ENCODE measurements at regions not wholly inside any gene's neighbourhood (a gene's known extent, or its start where the extent isn't known, plus 50 kb on each side); places are given as distances from the start of the nearest gene placed in this dataset.

DNA sequence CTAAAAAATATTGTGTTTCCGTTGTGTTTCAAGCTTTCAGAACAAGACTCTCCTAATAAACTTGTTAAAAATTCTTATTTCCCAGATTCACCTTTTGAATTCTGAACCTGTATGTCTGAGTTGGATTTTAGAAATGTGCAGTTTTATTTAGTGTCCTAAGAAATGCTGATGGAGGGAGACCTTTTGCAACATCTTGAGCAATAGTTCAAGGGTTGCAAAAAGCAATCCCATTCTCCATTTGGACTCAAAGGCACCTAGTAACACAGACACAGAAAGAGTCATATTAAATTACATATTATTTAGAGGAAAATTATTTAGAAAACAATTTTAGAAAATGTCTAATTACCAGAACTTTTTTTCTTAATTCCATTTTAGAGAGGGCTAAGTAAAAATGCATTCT lies 448.5 kb downstream of the FRK start:
- Mint-ChIP-seq H3K36me3 (ENCODE audit: insufficient read depth, unreplicated experiment) (no peaks in the 10 kb centered on the region), H3K27ac (ENCODE audit: unreplicated experiment) (no peak overlapping the region), H3K4me3 (ENCODE audit: low read depth, unreplicated experiment) (no peak overlapping the region), H3K9me3 (ENCODE audit: low read depth, unreplicated experiment) (no peaks in the 10 kb centered on the region), H3K4me1 (ENCODE audit: low read depth, unreplicated experiment) (no peaks in the 10 kb centered on the region), H3K27me3 (ENCODE audit: unreplicated experiment) (no peaks in the 10 kb centered on the region)
- TF ChIP-seq, protein P1, sequence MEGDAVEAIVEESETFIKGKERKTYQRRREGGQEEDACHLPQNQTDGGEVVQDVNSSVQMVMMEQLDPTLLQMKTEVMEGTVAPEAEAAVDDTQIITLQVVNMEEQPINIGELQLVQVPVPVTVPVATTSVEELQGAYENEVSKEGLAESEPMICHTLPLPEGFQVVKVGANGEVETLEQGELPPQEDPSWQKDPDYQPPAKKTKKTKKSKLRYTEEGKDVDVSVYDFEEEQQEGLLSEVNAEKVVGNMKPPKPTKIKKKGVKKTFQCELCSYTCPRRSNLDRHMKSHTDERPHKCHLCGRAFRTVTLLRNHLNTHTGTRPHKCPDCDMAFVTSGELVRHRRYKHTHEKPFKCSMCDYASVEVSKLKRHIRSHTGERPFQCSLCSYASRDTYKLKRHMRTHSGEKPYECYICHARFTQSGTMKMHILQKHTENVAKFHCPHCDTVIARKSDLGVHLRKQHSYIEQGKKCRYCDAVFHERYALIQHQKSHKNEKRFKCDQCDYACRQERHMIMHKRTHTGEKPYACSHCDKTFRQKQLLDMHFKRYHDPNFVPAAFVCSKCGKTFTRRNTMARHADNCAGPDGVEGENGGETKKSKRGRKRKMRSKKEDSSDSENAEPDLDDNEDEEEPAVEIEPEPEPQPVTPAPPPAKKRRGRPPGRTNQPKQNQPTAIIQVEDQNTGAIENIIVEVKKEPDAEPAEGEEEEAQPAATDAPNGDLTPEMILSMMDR (IDR thresholded peaks at IDR 0.05; ENCODE audit: unreplicated experiment), result no peak
- BruUV-seq (replicated peaks), result no TSS peak
- CTCF ChIA-PET, result no interaction called here
- intact Hi-C loops (cut with micrococcal nuclease; ENCODE audit: unreplicated experiment), result no loop called here
- DNase-seq, result no peak

DNA sequence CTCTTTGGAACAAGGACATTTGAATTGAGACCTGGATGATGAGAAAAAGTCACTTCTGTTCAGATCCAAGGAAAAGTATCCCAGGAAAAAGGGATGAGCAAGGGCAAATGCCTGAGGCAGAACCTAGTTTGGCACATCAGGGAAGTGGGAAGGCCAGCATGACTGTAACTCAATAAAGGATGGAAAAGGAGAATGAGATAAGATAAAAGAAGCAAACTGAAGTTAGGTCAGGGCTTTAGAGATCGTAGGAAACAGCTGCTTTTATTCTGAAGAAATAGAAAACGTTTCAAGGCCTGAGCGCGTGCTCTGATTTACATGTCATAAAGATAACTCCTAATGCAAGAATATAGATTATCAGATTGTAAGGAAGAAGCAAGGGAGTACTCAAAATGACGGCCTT lies 450.0 kb downstream of the FRK start:
- H3K9me3 Mint-ChIP-seq (ENCODE audit: low read depth, unreplicated experiment), result no peaks in the 10 kb centered on the region
- no peaks in the 10 kb centered on the region for H3K4me1 Mint-ChIP-seq (ENCODE audit: low read depth, unreplicated experiment)
- DNase-seq, result no peak
- no peaks in the 10 kb centered on the region for H3K36me3 Mint-ChIP-seq (ENCODE audit: insufficient read depth, unreplicated experiment)
- no TSS peak for BruUV-seq (replicated peaks)
- no peak overlapping the region for H3K27ac Mint-ChIP-seq (ENCODE audit: unreplicated experiment)
- intact Hi-C loops (cut with micrococcal nuclease; ENCODE audit: unreplicated experiment), result no loop called here
- no peak overlapping the region for H3K4me3 Mint-ChIP-seq (ENCODE audit: low read depth, unreplicated experiment)
- H3K27me3 Mint-ChIP-seq (ENCODE audit: unreplicated experiment), result no peaks in the 10 kb centered on the region
- CTCF ChIA-PET, result no interaction called here
- TF ChIP-seq, protein P1 (IDR thresholded peaks at IDR 0.05; ENCODE audit: unreplicated experiment), result no peak

DNA sequence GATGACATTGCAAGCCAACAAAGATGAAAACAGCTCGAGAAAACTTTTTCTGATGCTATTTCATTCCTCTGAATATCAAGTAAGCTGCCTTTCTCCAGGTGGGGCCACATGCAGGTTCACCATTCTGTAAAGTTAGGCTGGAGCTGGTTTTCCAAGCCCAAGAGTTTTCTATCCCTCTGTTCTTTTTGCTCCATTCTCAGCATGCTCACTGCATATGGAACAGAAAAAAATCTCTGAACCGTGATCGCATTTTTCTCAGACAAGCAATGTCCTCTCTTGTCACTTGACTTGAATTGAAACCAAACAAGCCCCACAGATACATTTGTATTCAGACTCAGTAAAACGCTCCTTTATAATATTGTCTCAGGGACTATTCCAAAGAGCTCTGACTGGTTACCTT lies 451.6 kb downstream of the FRK start:
- H3K27me3 Mint-ChIP-seq (ENCODE audit: unreplicated experiment), result no peaks in the 10 kb centered on the region
- no peaks in the 10 kb centered on the region for H3K36me3 Mint-ChIP-seq (ENCODE audit: insufficient read depth, unreplicated experiment)
- intact Hi-C loops (cut with micrococcal nuclease; ENCODE audit: unreplicated experiment), result no loop called here
- no peak overlapping the region for H3K27ac Mint-ChIP-seq (ENCODE audit: unreplicated experiment)
- DNase-seq, result no peak
- no peak overlapping the region for H3K4me3 Mint-ChIP-seq (ENCODE audit: low read depth, unreplicated experiment)
- BruUV-seq (replicated peaks), result no TSS peak
- CTCF ChIA-PET, result interaction anchor here (0.6 kb wide), 1 partner anchor 118 kb away, joined by 3 read pairs; no protein-coding TSS in a partner anchor
- no peaks in the 10 kb centered on the region for H3K9me3 Mint-ChIP-seq (ENCODE audit: low read depth, unreplicated experiment)
- TF ChIP-seq, protein P1 (IDR thresholded peaks at IDR 0.05; ENCODE audit: unreplicated experiment), result no peak
- no peaks in the 10 kb centered on the region for H3K4me1 Mint-ChIP-seq (ENCODE audit: low read depth, unreplicated experiment)

DNA sequence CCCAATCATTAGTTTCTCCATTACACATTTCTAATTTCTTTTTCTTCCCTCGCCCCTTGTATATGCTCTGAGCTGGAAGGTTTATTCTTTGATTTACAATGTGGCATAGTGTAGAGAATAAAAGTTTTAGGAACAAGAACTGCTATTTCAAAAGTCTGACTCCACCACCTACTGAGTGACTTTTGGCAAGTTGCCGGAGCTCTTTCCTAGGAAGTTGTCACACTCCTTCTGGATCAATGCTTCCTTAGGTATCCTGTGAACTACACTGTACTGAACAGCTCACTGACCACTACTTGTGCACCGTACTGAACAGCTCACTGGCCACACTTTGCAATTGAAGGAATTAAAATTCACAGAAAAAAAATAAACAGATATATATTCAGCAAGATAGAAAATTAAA lies 458.2 kb downstream of the FRK start:
- Mint-ChIP-seq H3K4me3 (ENCODE audit: low read depth, unreplicated experiment) (no peak overlapping the region), H3K9me3 (ENCODE audit: low read depth, unreplicated experiment) (peaks cover 4% of the 10 kb centered on the region), H3K36me3 (ENCODE audit: insufficient read depth, unreplicated experiment) (no peaks in the 10 kb centered on the region), H3K27ac (ENCODE audit: unreplicated experiment) (no peak overlapping the region), H3K27me3 (ENCODE audit: unreplicated experiment) (no peaks in the 10 kb centered on the region), H3K4me1 (ENCODE audit: low read depth, unreplicated experiment) (no peaks in the 10 kb centered on the region)
- CTCF ChIA-PET, result no interaction called here
- DNase-seq, result no peak
- no TSS peak for BruUV-seq (replicated peaks)
- TF ChIP-seq, protein P1 (IDR thresholded peaks at IDR 0.05; ENCODE audit: unreplicated experiment), result no peak
- intact Hi-C loops (cut with micrococcal nuclease; ENCODE audit: unreplicated experiment), result no loop called here

All from Calu3 (cell line).